ENCODE measurements at regions not wholly inside any gene's neighbourhood (a gene's known extent, or its start where the extent isn't known, plus 50 kb on each side); places are given as distances from the start of the nearest gene placed in this dataset.

- no peak for DNase-seq (ENCODE audit: low read depth)
These were observed 55.9 kb upstream of the FOXN2 start for GRCh38 chr2:48258481-48259149.

- no peak for DNase-seq (ENCODE audit: low read depth)
These were observed 54.7 kb upstream of the FOXN2 start for GRCh38 chr2:48259811-48260210.

- DNase-seq (ENCODE audit: low read depth), result no peak
These were observed 49.9 kb upstream of the FOXN2 start for GRCh38 chr2:48264627-48265026.
